ENCODE measurements at regions not wholly inside any gene's neighbourhood (a gene's known extent, or its start where the extent isn't known, plus 50 kb on each side); places are given as distances from the start of the nearest gene placed in this dataset.

- DNase-seq: no peak
- Histone ChIP-seq H3K4me2 (ENCODE audit: low read depth, low read length) (no peak overlapping the region), H2BK20ac (ENCODE audit: low read depth, low read length) (no peak overlapping the region), H3K14ac (replicated peaks; ENCODE audit: low read depth, low read length) (no peak overlapping the region), H3K4ac (ENCODE audit: low read depth, low read length) (no peak overlapping the region), H2BK120ac (ENCODE audit: low read depth, low read length) (no peak overlapping the region), H2AK9ac (replicated peaks; ENCODE audit: low read depth, low read length, poor library complexity) (no peak overlapping the region), H3K27me3 (ENCODE audit: control insufficient read depth, insufficient read depth, low read length) (peaks cover 51% of the 10 kb centered on the region), H3K18ac (ENCODE audit: low read depth, low read length) (no peak overlapping the region), H3K36me3 (ENCODE audit: control insufficient read depth, insufficient read depth, low read length) (no peaks in the 10 kb centered on the region), H3K79me1 (ENCODE audit: low read depth in 1 of 2, low read length in 2 of 2) (no peaks in the 10 kb centered on the region), H3K4me3 (ENCODE audit: insufficient read depth, low read depth, low read length) (no peak overlapping the region), H3K23ac (ENCODE audit: low read depth, low read length) (no peak overlapping the region), H4K20me1 (ENCODE audit: insufficient read depth, low read length) (no peaks in the 10 kb centered on the region), H3K56ac (ENCODE audit: extremely low read depth, insufficient read depth, low read length) (no peak overlapping the region), H4K8ac (ENCODE audit: low read depth in 2 of 2, low read length in 2 of 2) (no peak overlapping the region), H2AFZ (replicated peaks; ENCODE audit: low read length, poor library complexity) (no peak overlapping the region), H3K4me1 (ENCODE audit: control insufficient read depth, insufficient read depth, low read length) (no peaks in the 10 kb centered on the region), H2BK5ac (ENCODE audit: low read depth, low read length, poor library complexity, severe bottlenecking) (no peak overlapping the region), H4K91ac (ENCODE audit: insufficient read depth, low read depth, low read length) (no peak overlapping the region), H3K9ac (ENCODE audit: low read depth, low read length) (no peak overlapping the region), H3K9me3 (ENCODE audit: control insufficient read depth, insufficient read depth, low read length) (no peaks in the 10 kb centered on the region), H2BK15ac (ENCODE audit: low read depth, low read length) (no peak overlapping the region), H3K27ac (ENCODE audit: insufficient read depth, low read length) (no peak overlapping the region), H2AK5ac (ENCODE audit: low read depth, low read length) (no peak overlapping the region), H4K5ac (ENCODE audit: low read depth, low read length) (no peak overlapping the region), H3K9me1 (ENCODE audit: insufficient read depth, low read length) (no peaks in the 10 kb centered on the region)
- TF ChIP-seq MXI1 (IDR thresholded peaks at IDR 0.05; ENCODE audit: borderline replicate concordance, low read depth, low read length) (no peak), USF2 (IDR thresholded peaks at IDR 0.05; ENCODE audit: low read depth, low read length) (no peak), CEBPB (IDR thresholded peaks at IDR 0.05; ENCODE audit: low read depth, low read length) (no peak), BHLHE40 (IDR thresholded peaks at IDR 0.05; ENCODE audit: low read depth, low read length) (no peak)
- ChIA-PET CTCF (no interaction called here), POLR2A (ENCODE audit: unreplicated experiment) (no interaction called here)
- no peak for ATAC-seq (ENCODE audit: low read depth)
- in situ Hi-C loops (cut with MboI; ENCODE audit: low sequenced_read_pairs) (no loop called here), intact Hi-C loops (cut with micrococcal nuclease) (no loop called here), dilution Hi-C loops (cut with HindIII; ENCODE audit: low sequenced_read_pairs, unreplicated experiment) (no loop called here)
- 100% methylated on average over 1 of the region's 3 CpGs; no CpG with 5 or more reads in 1 of the 2 experiments for WGBS, 2 experiments (ENCODE audit: extremely low coverage in 2 of 2, insufficient read length in 1 of 2)
- no TSS peak for BruUV-seq (replicated peaks)
These were observed 393.8 kb downstream of the SHQ1 start for GRCh38 chr3:72454441-72454840.

Measured in IMR-90 (cell line).